Brain pericyte (primary cell): ENCODE measurements at regions not wholly inside any gene's neighbourhood (a gene's known extent, or its start where the extent isn't known, plus 50 kb on each side); places are given as distances from the start of the nearest gene placed in this dataset.

ENCODE experiments used
- DNase-seq: peaks from one replicate; pipeline ENCODE4 v3.0.0-alpha.2; 2012; ENCODE audit warnings: low read depth, low spot score

- no peak for DNase-seq
These were observed 123.5 kb upstream of the CAND1 start for GRCh38 chr12:67145692-67146091.

- DNase-seq = no peak
These were observed 122.1 kb upstream of the CAND1 start for GRCh38 chr12:67147030-67147429.

- no peak for DNase-seq
These were observed 121.7 kb upstream of the CAND1 start for GRCh38 chr12:67147447-67147846.

- no peak for DNase-seq
These were observed 120.9 kb upstream of the CAND1 start for GRCh38 chr12:67148265-67148664.

- no peak for DNase-seq
These were observed 117.3 kb upstream of the CAND1 start for GRCh38 chr12:67151886-67152285.

GRCh38 chr12:67152451-67152850, 116.7 kb upstream of the CAND1 start:
- no peak for DNase-seq

GRCh38 chr12:67154901-67155300, 114.3 kb upstream of the CAND1 start:
- no peak for DNase-seq

- no peak for DNase-seq
These were observed 113.3 kb upstream of the CAND1 start for GRCh38 chr12:67155863-67156262.

GRCh38 chr12:67161322-67161918, 107.7 kb upstream of the CAND1 start:
- DNase-seq = no peak

GRCh38 chr12:67173258-67173657, 95.9 kb upstream of the CAND1 start:
- DNase-seq = no peak

- no peak for DNase-seq
These were observed 86.6 kb upstream of the CAND1 start for GRCh38 chr12:67182551-67182950.

GRCh38 chr12:67193704-67194103, 75.5 kb upstream of the CAND1 start:
- DNase-seq = no peak

- DNase-seq = no peak
These were observed 68.8 kb upstream of the CAND1 start for GRCh38 chr12:67200386-67200785.

GRCh38 chr12:67202011-67202677, 67.0 kb upstream of the CAND1 start:
- DNase-seq = no peak

GRCh38 chr12:67202678-67203012, 66.5 kb upstream of the CAND1 start:
- DNase-seq = no peak

GRCh38 chr12:67208281-67209067, 60.7 kb upstream of the CAND1 start:
- DNase-seq = no peak

- DNase-seq = no peak
These were observed 58.1 kb upstream of the CAND1 start for GRCh38 chr12:67211029-67211428.

- DNase-seq = no peak
These were observed 57.7 kb upstream of the CAND1 start for GRCh38 chr12:67211494-67211893.

- no peak for DNase-seq
These were observed 51.5 kb upstream of the CAND1 start for GRCh38 chr12:67217647-67218046.
